GM12878 (cell line): ENCODE measurements at regions not wholly inside any gene's neighbourhood (a gene's known extent, or its start where the extent isn't known, plus 50 kb on each side); places are given as distances from the start of the nearest gene placed in this dataset.

Experiments used
- CTCF ChIP-seq, 3 experiments: IDR thresholded peaks in 2 of 3; conservative IDR thresholded peaks in 1 of 3; 2 replicates each; pipeline ENCODE4 v1.5.1; 2011; ENCODE audit warnings: low read depth in 3 of 3, low read length in 3 of 3, mild to moderate bottlenecking in 3 of 3, control low read depth in 2 of 3, moderate library complexity in 2 of 3, inconsistent platforms in 1 of 3, mixed read lengths in 1 of 3; ENCODE audit not compliant: control insufficient read depth in 2 of 3, insufficient read depth in 1 of 3; ENCODE audit errors: extremely low read depth in 1 of 3
- TAF1 ChIP-seq: IDR thresholded peaks from 2 replicates; pipeline ENCODE4 v1.6.1; 2011; ENCODE audit warnings: mild to moderate bottlenecking, low read depth, low read length, borderline replicate concordance
- TF ChIP-seq, protein P1 (sequence below): IDR thresholded peaks from 2 replicates; pipeline ENCODE4 v1.6.1; 2011; ENCODE audit warnings: low read depth, mild to moderate bottlenecking, low read length, moderate library complexity, borderline replicate concordance; ENCODE audit errors: extremely low read depth

- TF ChIP-seq TAF1 (no peak), CTCF (IDR thresholded peaks at IDR 0.05 in 2 of 3, conservative IDR thresholded peaks at IDR 0.05 in 1 of 3; ENCODE audit: control insufficient read depth in 2 of 3, extremely low read depth in 1 of 3, insufficient read depth in 1 of 3, low read depth in 3 of 3, low read length in 3 of 3) (no peak)
- TF ChIP-seq, protein P1, sequence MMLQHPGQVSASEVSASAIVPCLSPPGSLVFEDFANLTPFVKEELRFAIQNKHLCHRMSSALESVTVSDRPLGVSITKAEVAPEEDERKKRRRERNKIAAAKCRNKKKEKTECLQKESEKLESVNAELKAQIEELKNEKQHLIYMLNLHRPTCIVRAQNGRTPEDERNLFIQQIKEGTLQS = no peak
Observed at GRCh38 chr5:169433221-169433651, 132.3 kb upstream of the SLIT3 start.
